DMS114 treated with DMSO at 0.1 percent for 48 hours (cell line): ENCODE measurements at regions not wholly inside any gene's neighbourhood (a gene's known extent, or its start where the extent isn't known, plus 50 kb on each side); places are given as distances from the start of the nearest gene placed in this dataset.
"Not testable (repeated sequence)": the region's sequence is repeated elsewhere in the genome, so short reads cannot be mapped to it uniquely, and the experiment has no call there.

ENCODE experiments used
- DNase-seq: peaks from one replicate; lab custom pipeline; 2025; ENCODE audit not compliant: unreplicated experiment; lab: John Stamatoyannopoulos, UW

DNA sequence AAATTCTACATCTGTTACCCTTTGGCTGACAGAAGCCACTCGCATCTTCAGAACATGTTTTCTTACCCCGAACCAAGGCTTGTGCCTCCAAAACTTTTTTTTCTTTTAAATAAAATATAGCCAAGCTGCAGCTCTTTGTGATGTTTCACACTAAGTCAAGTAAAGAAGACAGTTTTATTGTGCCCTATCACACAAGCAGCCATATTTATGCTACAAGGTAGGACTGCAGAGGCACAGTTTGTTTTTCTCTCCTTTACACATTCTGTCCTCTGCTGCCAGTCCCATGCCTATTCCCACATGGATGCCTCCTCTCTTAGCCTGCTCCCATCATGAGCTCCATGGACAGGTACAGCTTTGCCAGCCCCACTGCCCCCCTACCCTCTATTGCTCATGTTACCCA is 219.6 kb upstream of the THUMPD2 start:
- no peak for DNase-seq

DNA sequence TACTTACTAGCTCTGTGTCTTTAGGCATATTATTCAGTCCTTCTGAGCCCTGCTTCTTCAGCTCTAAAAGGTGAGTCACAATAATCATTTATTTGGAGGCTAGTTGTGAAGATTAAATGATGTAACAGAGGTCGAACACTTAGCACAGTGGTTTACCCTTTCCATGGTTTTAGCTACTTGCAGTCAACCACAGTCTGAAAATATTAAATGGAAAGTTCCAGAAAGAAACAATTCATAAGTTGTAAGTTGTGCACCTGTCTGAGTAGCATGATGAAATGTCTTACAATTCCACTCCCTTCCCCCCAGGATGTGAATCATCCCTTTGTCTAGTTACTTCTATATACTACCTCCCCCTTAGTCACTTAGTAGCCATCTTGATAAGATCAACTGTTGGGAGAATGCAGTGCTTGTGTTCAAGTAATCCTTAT is 217.6 kb upstream of the THUMPD2 start:
- no peak for DNase-seq

DNA sequence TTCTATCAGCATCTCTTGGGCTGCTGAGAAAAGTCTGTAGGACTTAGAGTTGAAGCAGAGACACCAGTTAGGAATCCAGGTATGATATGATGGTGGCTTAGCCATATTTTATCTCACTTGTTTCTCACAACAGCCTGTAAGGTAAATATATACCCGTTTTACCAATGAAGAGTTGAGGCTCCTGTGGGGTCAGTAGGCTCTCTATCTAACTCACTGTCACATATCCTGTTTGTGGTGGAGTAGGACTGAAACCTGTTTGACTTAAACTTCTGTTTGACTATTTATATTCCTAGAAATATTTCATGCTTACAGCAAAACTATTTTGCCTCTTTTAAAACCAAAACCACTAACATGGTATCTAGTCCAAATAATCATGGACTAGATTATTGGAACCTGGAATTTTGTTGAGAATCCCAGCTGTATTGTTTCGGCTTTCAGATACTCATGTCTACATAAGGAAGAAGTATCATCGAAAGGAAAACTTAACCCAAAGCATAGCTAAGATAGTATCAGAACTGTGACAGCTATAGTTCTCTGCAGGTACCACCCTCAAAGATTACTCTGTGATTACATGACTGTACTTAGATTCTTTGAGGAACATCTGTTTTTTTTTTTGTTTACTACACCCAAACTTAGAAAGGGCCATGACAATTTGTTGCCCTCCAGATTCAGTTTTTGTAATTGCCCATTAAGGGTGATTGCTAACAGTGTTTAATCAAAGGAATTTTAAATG is 216.1 kb upstream of the THUMPD2 start:
- DNase-seq: no peak

DNA sequence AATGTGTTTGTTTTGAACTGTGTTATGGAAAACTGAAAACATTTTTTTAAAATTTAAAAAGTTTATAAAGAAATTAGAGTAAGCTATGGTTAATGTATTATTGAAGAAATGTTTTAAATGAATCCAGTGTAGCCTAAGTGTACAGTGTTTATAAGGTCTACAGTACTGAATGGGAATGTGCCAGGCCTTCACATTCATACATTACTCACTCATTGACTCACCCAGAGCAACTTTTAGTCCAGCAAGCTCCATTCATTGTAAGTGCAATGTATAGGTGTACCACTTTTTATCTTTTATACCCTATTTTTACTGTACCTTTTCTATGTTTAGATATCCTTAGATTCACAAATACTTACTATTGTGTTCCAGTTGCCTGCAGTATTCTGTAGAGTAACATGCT is 215.1 kb upstream of the THUMPD2 start:
- no peak for DNase-seq

DNA sequence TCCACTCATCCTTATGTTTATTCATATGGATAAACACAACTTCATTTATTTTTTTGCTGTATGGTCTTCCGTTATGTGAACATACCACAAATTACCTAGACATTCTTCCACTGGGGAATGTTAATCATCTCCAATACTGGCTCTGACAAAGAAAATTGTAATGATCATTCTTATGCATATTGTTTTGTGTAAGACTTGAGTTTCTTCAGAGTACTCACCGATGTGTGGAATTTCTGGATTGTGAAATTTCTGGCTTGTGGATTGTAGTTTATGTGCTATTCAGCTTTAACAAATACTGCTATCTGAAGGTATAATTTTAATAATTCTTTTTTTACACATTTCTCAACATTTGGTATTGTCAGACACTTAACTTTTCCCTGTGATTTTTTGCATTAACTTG is 212.2 kb upstream of the THUMPD2 start:
- no peak for DNase-seq

DNA sequence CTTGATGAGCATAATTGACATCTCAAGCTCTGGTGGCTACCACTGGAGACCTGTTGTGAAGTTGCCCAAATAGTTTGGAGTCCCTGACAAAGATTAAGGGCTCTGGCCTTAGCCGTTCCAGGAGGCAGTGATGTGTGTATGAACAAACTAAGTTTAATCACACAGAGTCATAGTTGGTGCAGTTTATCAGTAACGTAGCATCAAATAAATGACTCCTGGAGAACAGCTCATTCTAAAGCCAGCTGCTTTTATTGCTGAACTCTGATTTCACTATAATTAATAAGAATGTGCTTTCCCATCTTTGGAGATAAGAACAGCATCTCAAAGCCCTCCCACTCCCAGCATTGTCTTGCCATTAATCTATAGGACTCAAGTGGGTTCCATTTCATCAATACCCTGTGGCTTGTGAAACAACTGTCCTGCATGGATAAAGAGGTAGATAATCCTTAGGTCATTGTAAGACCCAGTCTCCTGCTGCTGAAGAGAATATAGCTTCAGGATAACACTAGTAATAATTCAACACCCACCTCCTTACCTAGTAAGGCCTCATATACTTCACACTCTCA is 211.4 kb upstream of the THUMPD2 start:
- no peak for DNase-seq

DNA sequence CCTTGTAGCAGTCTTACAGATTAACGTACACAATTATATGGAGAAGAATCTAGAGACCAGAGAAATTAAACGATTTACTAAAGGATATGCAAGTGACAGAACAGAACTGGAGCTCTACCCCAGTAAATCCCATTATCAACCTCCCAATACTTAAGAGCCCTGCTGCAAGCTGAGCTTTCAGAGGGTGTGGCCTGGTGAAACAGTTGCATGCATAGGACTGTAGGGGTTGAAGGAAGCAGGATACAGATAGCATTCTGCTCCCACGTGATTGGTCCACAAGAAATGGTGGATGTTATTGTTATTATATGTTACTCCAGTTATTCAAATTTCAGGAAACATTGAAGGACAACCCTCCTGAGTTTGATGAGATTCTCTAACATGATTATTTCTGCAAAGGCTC is 210.8 kb upstream of the THUMPD2 start:
- no peak for DNase-seq

DNA sequence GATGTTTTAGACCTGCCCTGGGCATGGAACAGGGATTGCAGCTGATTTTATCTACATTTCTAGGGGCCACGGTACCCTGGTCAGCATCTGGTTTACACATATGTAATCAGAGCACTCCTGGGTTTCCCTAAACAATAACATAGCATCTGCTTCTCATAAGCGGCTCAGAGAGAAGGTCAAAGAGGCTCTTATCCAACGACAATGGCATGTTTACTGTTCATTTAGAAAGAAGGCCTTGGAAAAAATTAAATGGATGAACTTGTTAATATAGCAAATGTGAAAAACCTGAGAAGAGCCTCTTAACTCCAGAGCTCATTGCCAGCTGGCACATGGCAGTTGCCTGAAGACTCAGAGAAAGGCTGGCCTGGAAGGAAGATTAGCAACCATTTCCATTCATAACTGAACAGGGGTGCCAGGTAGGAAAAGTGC is 202.8 kb upstream of the THUMPD2 start:
- DNase-seq: no peak

DNA sequence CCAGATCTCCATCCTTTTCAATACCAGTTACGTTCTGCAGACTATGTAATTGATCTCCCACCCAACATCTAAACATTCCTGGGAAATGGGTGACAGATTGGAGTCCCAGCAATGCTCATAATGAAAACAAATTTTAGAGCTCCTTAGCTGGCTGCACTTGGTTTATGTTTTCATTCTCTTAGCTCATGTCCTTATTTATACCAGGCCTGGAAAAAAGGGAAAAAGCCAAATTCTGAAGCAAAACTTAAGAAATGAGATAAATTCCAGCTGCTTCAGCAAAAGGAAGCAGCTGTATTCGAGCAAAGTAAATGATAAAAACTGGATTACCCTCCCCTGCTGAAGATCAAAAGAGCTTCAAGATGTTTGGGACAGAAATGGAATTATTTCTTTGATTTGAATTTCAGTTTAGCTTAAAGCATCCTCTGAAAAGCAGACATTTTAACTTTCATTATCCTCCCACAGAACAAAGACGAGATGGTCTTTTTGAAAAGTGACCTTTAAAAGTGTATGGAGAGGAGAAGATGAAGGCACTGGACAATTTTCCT is 196.5 kb upstream of the THUMPD2 start:
- no peak for DNase-seq

DNA sequence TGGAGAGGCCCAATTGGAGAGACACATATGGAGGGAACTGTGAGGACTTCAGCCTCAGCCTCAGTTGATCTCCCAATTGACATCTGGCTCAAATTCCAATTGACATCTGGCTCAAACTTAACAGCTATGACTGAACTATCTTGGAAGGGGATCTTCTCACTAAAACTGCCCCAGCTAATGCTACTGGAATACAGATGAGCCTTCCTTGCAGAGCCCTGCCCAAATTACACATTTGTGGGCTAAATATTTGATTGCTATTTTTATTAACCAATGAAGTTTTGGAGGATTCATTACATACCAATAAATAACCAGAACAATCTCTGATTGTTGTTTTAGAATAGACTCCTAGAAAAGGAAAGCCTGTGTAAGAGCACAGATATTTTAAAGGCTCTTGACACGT is 189.0 kb upstream of the THUMPD2 start:
- DNase-seq: no peak

DNA sequence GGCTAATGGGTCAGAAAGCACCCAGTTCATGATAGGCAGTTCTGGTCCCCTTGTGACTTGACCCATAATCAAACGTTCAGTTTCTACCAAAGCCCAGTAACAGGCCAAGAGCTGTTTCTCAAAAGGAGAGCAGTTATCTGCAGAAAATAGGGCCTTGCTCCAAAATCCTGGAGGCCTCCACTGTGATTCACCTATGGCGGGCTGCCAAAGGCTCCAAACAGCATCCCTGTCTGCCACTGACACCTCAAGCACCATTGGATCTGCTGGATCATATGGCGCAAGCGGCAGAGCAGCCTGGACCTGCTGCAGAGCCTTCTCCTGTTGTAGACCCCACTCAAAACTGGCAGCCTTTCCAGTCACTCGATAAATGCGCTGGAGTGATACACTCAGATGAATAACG is 181.6 kb upstream of the THUMPD2 start:
- not testable (repeated sequence) for DNase-seq

DNA sequence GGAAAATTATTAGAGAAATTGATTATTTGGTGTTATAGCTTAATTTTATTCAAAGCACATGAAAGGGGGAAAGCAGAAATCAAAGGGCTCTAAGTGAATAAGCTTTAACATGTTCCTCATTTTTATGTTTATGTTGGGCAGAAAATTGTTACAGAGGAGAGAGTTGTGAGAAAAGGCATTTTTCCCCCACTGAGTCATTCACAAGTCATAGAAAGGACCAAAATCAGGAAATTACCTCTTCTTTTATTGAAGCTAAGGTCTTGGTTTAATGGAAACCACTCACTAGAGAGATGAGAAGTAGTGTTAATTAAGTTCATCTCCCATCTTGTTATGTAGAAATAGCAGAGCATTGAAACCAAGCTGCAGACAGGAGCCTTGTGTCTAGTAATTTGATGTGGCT is 175.3 kb upstream of the THUMPD2 start:
- DNase-seq: no peak

DNA sequence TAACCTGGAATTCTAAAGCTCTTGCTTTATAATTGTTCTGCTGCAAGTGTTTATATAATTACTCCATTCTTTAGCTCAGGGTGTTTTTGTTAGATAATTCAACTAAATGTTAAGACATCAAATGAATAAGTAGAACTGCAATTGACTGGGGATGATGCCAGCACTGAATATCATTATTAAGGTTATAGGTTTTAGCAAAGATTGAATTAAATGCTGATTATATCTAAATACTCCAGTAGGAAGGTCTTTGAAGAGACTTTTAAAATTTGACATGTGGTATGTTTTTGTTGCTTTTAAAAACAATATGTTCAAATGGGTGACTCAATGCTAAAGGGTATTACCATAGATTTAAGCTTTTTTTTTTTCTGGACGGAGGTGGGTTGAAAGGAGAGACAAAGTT is 170.1 kb upstream of the THUMPD2 start:
- DNase-seq: no peak

DNA sequence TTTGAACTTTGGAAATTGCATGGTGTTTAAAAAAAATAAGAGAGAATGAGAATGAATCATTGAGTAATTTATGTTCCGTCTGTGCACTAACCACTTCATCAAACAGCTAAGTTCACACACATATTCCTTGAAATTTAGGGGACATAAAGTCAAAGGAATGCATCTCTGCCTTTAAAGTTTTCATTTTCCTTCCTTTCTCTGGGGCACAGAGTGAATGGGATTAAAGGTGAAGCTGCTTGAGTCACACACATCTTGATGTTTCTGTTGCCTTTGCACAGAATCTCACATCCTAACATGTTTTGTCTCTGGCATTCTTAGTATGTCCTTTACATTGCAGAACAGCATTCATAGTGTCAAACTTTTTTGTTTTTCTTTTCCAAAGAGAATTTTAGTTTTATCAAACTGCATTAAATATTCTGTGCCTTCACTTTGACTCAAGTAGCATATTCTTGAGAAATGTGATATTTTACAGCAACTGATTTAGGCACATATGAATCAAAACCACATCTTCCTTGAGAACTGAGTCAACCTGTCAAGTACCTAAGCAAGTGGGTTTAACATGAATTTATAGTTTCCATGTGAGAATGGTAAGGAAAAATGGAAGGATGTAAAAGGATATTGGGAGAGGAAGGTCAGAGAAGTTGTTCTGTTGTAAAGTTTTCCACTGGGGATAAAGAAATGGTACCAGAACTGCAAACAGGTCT is 169.1 kb upstream of the THUMPD2 start:
- DNase-seq: no peak

DNA sequence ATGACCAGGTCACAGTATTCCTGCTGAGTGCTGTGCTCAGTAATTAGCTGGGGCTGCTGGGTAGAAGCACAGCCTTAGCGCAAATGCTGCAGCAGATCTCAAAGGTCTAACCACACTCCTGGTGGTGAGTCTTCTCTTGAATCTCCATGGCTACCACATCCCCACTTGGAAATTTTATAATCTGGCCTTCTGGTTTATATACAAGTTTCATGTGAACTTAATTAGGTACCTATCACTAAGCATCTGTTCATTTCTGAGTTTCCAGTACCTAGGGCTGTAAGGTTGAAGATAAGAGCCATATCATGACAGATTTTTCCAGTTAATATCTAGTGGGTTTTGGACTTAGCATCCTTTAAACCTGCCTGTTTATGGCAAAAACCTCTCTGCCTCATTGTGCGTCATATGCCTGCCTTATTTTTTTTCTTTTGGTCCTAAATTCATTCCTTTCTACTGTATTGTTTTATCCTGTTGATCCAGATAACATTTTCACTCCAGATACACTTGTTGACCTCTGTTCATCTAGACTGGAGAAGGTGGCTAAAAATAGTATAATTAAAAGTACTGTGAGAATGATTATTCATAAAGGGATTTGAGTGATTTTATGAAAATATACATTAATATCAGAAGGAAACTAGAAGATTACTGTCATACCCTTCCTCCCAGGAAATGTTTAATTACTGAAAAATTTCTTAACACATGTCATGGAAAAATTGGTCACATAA is 168.4 kb upstream of the THUMPD2 start:
- DNase-seq: no peak

DNA sequence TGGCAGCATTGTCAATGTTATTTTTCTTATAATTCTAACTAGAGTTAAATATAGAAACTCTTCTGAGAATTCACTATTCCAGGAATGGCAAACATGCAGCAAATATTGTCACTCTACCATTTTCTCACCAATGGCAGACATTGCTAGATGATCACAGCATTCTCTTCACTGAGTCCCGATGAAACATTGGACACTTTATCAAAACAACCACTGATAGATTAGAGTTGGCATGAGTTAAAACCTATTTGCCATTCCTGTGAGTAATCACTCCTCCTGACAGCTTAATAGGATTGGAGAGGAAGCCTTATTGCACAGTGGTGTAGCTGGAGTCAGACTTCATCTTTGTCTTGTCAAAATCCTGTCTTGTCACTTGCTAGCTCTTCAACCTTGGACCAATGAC is 163.9 kb upstream of the THUMPD2 start:
- no peak for DNase-seq

DNA sequence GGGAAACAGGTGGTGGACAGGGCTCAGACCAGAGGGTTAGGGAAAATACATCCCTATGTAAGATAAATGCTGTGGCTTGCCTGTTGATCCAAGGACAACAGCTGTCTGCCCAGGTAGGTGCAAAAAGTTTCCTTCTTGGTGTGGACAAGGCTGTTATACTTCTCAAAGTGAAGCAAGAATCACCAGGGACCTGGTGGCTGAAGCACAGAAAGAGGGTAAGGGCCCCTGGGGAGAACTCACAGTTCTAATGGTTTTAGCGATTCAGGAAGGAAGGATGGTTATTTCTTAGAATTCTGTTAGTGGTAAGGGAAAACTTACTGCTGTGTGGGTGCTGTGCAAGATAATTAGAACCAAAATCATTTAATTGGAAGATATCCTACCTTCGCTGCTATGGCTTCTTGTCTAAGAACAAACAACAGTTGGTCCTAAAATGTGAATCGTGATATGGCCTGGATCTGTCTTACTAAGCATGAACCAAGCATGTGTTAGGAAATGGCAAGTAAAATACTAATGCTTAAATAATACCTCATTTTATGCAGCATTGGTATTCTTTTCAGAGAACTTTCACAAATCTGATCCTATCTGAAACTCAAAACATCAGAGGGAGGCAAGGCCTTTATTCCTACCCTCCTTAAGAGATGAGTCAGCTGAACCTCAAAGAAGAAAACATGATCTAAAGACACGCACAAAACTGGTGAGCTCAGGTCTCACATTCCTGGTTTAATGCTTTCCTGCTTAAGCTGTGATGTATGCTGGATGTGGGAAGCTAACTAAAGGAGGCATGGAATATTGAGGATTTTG is 159.2 kb upstream of the THUMPD2 start:
- no peak for DNase-seq

DNA sequence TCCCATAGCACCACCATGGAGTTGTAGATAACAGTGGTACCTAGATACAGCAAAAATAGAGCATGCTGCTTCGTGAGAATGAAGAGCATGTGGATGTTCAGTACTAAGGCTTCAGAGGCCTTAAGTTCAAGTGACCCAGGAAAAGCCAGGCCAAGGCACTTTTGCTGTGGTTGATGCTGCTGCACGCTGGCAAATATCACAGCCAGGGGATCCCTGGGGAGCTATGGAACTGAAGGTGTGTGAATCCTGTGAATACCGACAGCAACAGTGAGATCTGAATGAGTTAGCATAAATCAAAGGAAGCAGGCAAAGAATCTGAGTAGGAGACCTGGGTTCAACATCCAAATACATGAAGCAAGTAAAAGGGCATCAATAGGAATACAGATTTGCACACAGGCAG is 158.6 kb upstream of the THUMPD2 start:
- no peak for DNase-seq

DNA sequence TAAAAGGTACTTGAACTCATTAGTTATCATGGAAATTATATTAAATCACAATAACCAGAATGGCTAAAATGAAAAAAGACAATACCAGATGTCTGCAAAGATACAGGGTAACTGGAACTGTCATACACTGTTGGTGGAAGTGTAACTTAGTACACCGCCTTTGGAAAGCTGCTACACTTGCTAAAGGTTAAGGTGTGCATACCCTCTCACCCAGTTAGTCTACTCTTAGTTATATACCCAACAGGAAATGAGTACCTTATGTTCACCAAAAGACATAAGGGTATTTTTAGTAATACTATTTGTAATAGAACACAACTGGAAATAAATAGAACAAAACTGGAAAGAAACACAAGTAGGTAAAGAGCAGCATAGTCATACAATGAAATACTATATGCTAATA is 155.8 kb upstream of the THUMPD2 start:
- no peak for DNase-seq

DNA sequence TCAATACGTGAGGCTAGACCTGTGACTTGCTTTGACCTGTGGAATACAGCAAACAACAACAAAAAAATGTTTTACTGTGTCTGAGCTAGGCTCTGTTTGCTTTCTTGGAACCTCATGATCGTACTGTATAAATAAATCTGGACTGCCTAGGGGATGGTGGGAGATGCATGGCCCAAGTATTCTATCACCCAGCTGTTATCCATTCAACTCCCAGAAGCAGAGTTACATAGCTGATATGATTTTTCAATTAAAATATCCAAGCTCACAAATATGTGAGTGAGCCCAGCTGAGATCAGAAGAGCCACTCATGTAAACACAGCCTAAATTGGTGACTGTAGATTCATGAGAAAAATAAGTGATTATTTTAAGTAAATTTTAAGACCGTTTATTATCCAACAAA is 154.1 kb upstream of the THUMPD2 start:
- DNase-seq: no peak

DNA sequence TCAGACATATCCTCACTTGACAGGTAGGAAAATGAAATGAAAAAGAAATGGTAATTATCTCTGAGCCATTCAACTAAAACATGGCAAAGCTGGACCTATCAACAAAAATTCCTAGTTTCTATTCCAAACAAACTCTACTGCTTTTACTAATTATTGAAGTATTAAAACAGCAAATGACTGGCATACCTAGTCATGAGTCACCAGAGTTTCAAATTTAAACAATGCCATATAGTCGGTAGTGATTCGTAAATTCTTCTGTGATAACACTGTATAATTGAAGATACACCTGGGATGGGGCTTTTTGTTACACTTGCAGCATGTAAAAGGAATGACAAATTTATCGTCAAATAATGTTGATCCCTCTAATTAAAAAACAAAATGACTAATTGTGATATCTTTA is 153.1 kb upstream of the THUMPD2 start:
- DNase-seq: no peak
